HepG2 (cell line): ENCODE measurements at regions not wholly inside any gene's neighbourhood (a gene's known extent, or its start where the extent isn't known, plus 50 kb on each side); places are given as distances from the start of the nearest gene placed in this dataset.

ENCODE experiments used
- CHD2 ChIP-seq: IDR thresholded peaks from 2 replicates; pipeline ENCODE4 v1.6.1; 2011; ENCODE audit warnings: low read depth, low read length, improper control_type of control experiment
- CTCF ChIP-seq: sonication (generic); formaldehyde crosslinking; IDR thresholded peaks from 2 replicates; pipeline ENCODE4 v1.5.0; 2020; ENCODE audit warnings: mild to moderate bottlenecking, missing genetic modification reagents, moderate library complexity
- MAFK ChIP-seq, 2 experiments: IDR thresholded peaks in 1 of 2; conservative IDR thresholded peaks in 1 of 2; 2 replicates each; pipeline ENCODE4 v1.6.1; 2011; ENCODE audit warnings: improper control_type of control experiment in 2 of 2, low read length in 2 of 2
- MIER3 ChIP-seq: IDR thresholded peaks from 2 replicates; pipeline ENCODE4 v1.6.1; 2016; ENCODE audit warnings: missing compliant biosample characterization, borderline replicate concordance
- NCOA1 ChIP-seq: sonication (generic); formaldehyde crosslinking; IDR thresholded peaks from 2 replicates; pipeline ENCODE4 v1.9.0; 2021; ENCODE audit warnings: missing genetic modification reagents
- RAD21 ChIP-seq: fragments of 450-650 bp; formaldehyde crosslinking; IDR thresholded peaks from 2 replicates; pipeline ENCODE4 v1.5.0; 2020; ENCODE audit warnings: mild to moderate bottlenecking
- REST ChIP-seq, 2 experiments: IDR thresholded peaks; 2 replicates each; pipeline ENCODE4 v1.6.1; 2011 to 2012; ENCODE audit warnings: low read length in 2 of 2, borderline replicate concordance in 1 of 2, low read depth in 1 of 2, mild to moderate bottlenecking in 1 of 2, moderate library complexity in 1 of 2
- YY1 ChIP-seq: IDR thresholded peaks from 2 replicates; pipeline ENCODE4 v1.6.1; 2011; ENCODE audit warnings: low read length, low read depth, moderate library complexity, mild to moderate bottlenecking; ENCODE audit not compliant: insufficient read depth, insufficient replicate concordance
- ZC3H13 ChIP-seq: sonication (generic); formaldehyde crosslinking; IDR thresholded peaks from 2 replicates; pipeline ENCODE4 v1.8.1; 2023; ENCODE audit warnings: mild to moderate bottlenecking, missing genetic modification reagents, moderate library complexity
- ZC3H4 ChIP-seq: sonication (generic); formaldehyde crosslinking; IDR thresholded peaks from 2 replicates; pipeline ENCODE4 v1.4.0; 2020; ENCODE audit warnings: missing genetic modification reagents, borderline replicate concordance
- ZFX ChIP-seq: sonication (generic); formaldehyde crosslinking; IDR thresholded peaks from 2 replicates; pipeline ENCODE4 v1.4.0; 2020; ENCODE audit warnings: mild to moderate bottlenecking, low read depth, missing genetic modification reagents, moderate library complexity
- ZNF781 ChIP-seq: sonication (generic); formaldehyde crosslinking; IDR thresholded peaks from 2 replicates; pipeline ENCODE4 v1.5.1; 2020; ENCODE audit warnings: borderline replicate concordance, mild to moderate bottlenecking, missing genetic modification reagents; ENCODE audit errors: not compliant biosample characterization
- TF ChIP-seq, protein P1 (sequence below): sonication (generic); formaldehyde crosslinking; IDR thresholded peaks from 2 replicates; pipeline ENCODE4 v1.9.0; 2022; ENCODE audit warnings: missing genetic modification reagents, mild to moderate bottlenecking, borderline replicate concordance
- TF ChIP-seq, protein P2 (sequence below): sonication (generic); formaldehyde crosslinking; IDR thresholded peaks from 2 replicates; pipeline ENCODE4 v1.8.1; 2023; ENCODE audit warnings: missing genetic modification reagents, inconsistent platforms, borderline replicate concordance

GRCh38 chr4:111807576-111807975 lies 337.7 kb upstream of the FAM241A start:
- TF ChIP-seq, protein P1, sequence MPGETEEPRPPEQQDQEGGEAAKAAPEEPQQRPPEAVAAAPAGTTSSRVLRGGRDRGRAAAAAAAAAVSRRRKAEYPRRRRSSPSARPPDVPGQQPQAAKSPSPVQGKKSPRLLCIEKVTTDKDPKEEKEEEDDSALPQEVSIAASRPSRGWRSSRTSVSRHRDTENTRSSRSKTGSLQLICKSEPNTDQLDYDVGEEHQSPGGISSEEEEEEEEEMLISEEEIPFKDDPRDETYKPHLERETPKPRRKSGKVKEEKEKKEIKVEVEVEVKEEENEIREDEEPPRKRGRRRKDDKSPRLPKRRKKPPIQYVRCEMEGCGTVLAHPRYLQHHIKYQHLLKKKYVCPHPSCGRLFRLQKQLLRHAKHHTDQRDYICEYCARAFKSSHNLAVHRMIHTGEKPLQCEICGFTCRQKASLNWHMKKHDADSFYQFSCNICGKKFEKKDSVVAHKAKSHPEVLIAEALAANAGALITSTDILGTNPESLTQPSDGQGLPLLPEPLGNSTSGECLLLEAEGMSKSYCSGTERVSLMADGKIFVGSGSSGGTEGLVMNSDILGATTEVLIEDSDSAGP (CRISPR knock-in tag): no peak
- TF ChIP-seq RAD21 (CRISPR knock-in tag): no peak
- no peak for TF ChIP-seq CHD2
- TF ChIP-seq MAFK (conservative IDR thresholded peaks at IDR 0.05 in 1 of 2, IDR thresholded peaks at IDR 0.05 in 1 of 2; ENCODE audit: low read length in 2 of 2): no peak
- no peak for TF ChIP-seq REST (IDR thresholded peaks at IDR 0.05; ENCODE audit: borderline replicate concordance in 1 of 2, low read depth in 1 of 2, low read length in 2 of 2)
- no peak for TF ChIP-seq ZC3H13 (CRISPR knock-in tag)
- no peak for TF ChIP-seq YY1
- TF ChIP-seq, protein P2, sequence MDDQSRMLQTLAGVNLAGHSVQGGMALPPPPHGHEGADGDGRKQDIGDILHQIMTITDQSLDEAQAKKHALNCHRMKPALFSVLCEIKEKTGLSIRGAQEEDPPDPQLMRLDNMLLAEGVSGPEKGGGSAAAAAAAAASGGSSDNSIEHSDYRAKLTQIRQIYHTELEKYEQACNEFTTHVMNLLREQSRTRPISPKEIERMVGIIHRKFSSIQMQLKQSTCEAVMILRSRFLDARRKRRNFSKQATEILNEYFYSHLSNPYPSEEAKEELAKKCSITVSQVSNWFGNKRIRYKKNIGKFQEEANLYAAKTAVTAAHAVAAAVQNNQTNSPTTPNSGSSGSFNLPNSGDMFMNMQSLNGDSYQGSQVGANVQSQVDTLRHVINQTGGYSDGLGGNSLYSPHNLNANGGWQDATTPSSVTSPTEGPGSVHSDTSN: no peak
- no peak for TF ChIP-seq ZFX (CRISPR knock-in tag)
- TF ChIP-seq MIER3: no peak
- TF ChIP-seq CTCF (CRISPR knock-in tag): no peak
- no peak for TF ChIP-seq ZNF781 (CRISPR knock-in tag)
- no peak for TF ChIP-seq NCOA1 (CRISPR knock-in tag)
- no peak for TF ChIP-seq ZC3H4 (CRISPR knock-in tag)
